Right renal pelvis (tissue), 4 donors: ENCODE measurements at regions not wholly inside any gene's neighbourhood (a gene's known extent, or its start where the extent isn't known, plus 50 kb on each side); places are given as distances from the start of the nearest gene placed in this dataset.
"Not testable (repeated sequence)": the region's sequence is repeated elsewhere in the genome, so short reads cannot be mapped to it uniquely, and the experiment has no call there.

Source experiments
- DNase-seq, 4 donors: peaks; one replicate each; pipeline ENCODE4 v3.0.0-alpha.2; 2013; ENCODE audit warnings: low read depth in 4 of 4, low spot score in 3 of 4, missing footprints in 1 of 4

- DNase-seq = no peak
These were observed 155.5 kb upstream of the POT1 start for GRCh38 chr7:125085084-125085483.

GRCh38 chr7:125084196-125084595 lies 154.6 kb upstream of the POT1 start:
- no peak for DNase-seq

- no peak for DNase-seq
These were observed 144.5 kb upstream of the POT1 start for GRCh38 chr7:125074141-125074540.

GRCh38 chr7:125065546-125065945 lies 135.9 kb upstream of the POT1 start:
- DNase-seq = no peak

- DNase-seq = no peak
These were observed 135.4 kb upstream of the POT1 start for GRCh38 chr7:125065001-125065400.

GRCh38 chr7:125061776-125062397 lies 132.3 kb upstream of the POT1 start:
- DNase-seq = no peak

- DNase-seq = not testable (repeated sequence)
These were observed 131.6 kb upstream of the POT1 start for GRCh38 chr7:125061083-125061745.

GRCh38 chr7:125059861-125060456 lies 130.3 kb upstream of the POT1 start:
- DNase-seq = no peak

- DNase-seq = no peak
These were observed 128.3 kb upstream of the POT1 start for GRCh38 chr7:125057963-125058362.

GRCh38 chr7:125055376-125055775 lies 125.8 kb upstream of the POT1 start:
- no peak for DNase-seq

GRCh38 chr7:125046767-125047166 lies 117.1 kb upstream of the POT1 start:
- no peak for DNase-seq

- no peak for DNase-seq
These were observed 103.9 kb upstream of the POT1 start for GRCh38 chr7:125033506-125033905.

GRCh38 chr7:125032943-125033342 lies 103.3 kb upstream of the POT1 start:
- DNase-seq = no peak

- DNase-seq = no peak
These were observed 101.2 kb upstream of the POT1 start for GRCh38 chr7:125030756-125031387.

- no peak for DNase-seq
These were observed 96.0 kb upstream of the POT1 start for GRCh38 chr7:125025620-125026019.

- DNase-seq = no peak
These were observed 91.2 kb upstream of the POT1 start for GRCh38 chr7:125020801-125021200.

GRCh38 chr7:125010540-125010939 lies 80.9 kb upstream of the POT1 start:
- DNase-seq = no peak

GRCh38 chr7:124996778-124997177 lies 67.2 kb upstream of the POT1 start:
- no peak for DNase-seq

GRCh38 chr7:124992851-124993562 lies 63.4 kb upstream of the POT1 start:
- DNase-seq = no peak

- DNase-seq = no peak
These were observed 60.3 kb upstream of the POT1 start for GRCh38 chr7:124989911-124990310.
